GM19035 (cell line): ENCODE measurements at regions not wholly inside any gene's neighbourhood (a gene's known extent, or its start where the extent isn't known, plus 50 kb on each side); places are given as distances from the start of the nearest gene placed in this dataset.

Source experiments
- ATAC-seq: cut with Tn5 transposase; IDR thresholded peaks from one replicate; pipeline ENCODE4 v1.9.1; 2021; ENCODE audit not compliant: unreplicated experiment

- no peak for ATAC-seq
Measured at GRCh38 chr7:88358526-88358838, 51.8 kb upstream of the STEAP4 start.

GRCh38 chr7:88357781-88358525, 51.3 kb upstream of the STEAP4 start:
- peak; percentile 78 for ATAC-seq

GRCh38 chr7:88357294-88357693, 50.6 kb upstream of the STEAP4 start:
- no peak for ATAC-seq
